DND-41 (cell line): ENCODE measurements at regions not wholly inside any gene's neighbourhood (a gene's known extent, or its start where the extent isn't known, plus 50 kb on each side); places are given as distances from the start of the nearest gene placed in this dataset.

Source experiments
- ATAC-seq: fragments of 200-7000 bp; cut with Tn5 transposase; 3 replicates; pipeline ENCODE4 v1.9.1; 2021; ENCODE audit warnings: low read depth; ENCODE audit not compliant: insufficient read depth
- DNase-seq: peaks from one replicate; pipeline ENCODE4 v3.0.0-alpha.2; 2020
- H2AFZ ChIP-seq: 2 replicates; pipeline ENCODE4 v1.6.0; 2012; ENCODE audit warnings: low read depth, low read length
- H3K27ac ChIP-seq: 2 replicates; pipeline ENCODE4 v1.5.1; 2012; ENCODE audit warnings: low read length, inconsistent platforms
- H3K27me3 ChIP-seq: fragments of 200-600 bp; sonication (generic); 2 replicates; pipeline ENCODE4 v1.6.0; 2012; ENCODE audit warnings: low read length, mild to moderate bottlenecking, inconsistent platforms; ENCODE audit not compliant: insufficient read depth, poor library complexity
- H3K36me3 ChIP-seq: 2 replicates; pipeline ENCODE4 v1.5.1; 2012; ENCODE audit warnings: low read length, inconsistent platforms; ENCODE audit not compliant: insufficient read depth
- H3K4me1 ChIP-seq: 2 replicates; pipeline ENCODE4 v1.5.1; 2012; ENCODE audit warnings: mild to moderate bottlenecking, low read length; ENCODE audit not compliant: insufficient read depth
- H3K4me2 ChIP-seq: 2 replicates; pipeline ENCODE4 v1.6.0; 2012; ENCODE audit warnings: mild to moderate bottlenecking, moderate library complexity, low read length, inconsistent platforms; ENCODE audit not compliant: insufficient read depth
- H3K4me3 ChIP-seq, 2 experiments: fragments of 200-600 bp in 1 of 2; shearing (Covaris generic) in 1 of 2; 2 replicates each; pipeline ENCODE4 v1.5.1; 2012 to 2016; ENCODE audit warnings: inconsistent platforms in 2 of 2, low read length in 2 of 2, mild to moderate bottlenecking in 2 of 2, low read depth in 1 of 2, moderate library complexity in 1 of 2
- H3K79me2 ChIP-seq: 2 replicates; pipeline ENCODE4 v1.6.0; 2012; ENCODE audit warnings: low read length, inconsistent platforms; ENCODE audit not compliant: insufficient read depth
- H3K9ac ChIP-seq: 2 replicates; pipeline ENCODE4 v1.6.0; 2012; ENCODE audit warnings: low read depth, mild to moderate bottlenecking, inconsistent platforms, low read length, moderate library complexity
- H3K9me3 ChIP-seq: 2 replicates; pipeline ENCODE4 v1.5.1; 2012; ENCODE audit warnings: low read length, moderate library complexity, mild to moderate bottlenecking, inconsistent platforms; ENCODE audit not compliant: insufficient read depth, severe bottlenecking
- H4K20me1 ChIP-seq: 2 replicates; pipeline ENCODE4 v1.6.0; 2012; ENCODE audit warnings: low read length; ENCODE audit not compliant: insufficient read depth
- CTCF ChIP-seq: IDR thresholded peaks from 2 replicates; pipeline ENCODE4 v1.5.1; 2012; ENCODE audit warnings: borderline replicate concordance, low read length, moderate library complexity, mild to moderate bottlenecking; ENCODE audit not compliant: poor library complexity, severe bottlenecking; ENCODE audit errors: extremely low read depth
- EZH2 ChIP-seq: IDR thresholded peaks from 3 replicates; pipeline ENCODE4 v1.6.1; 2012; ENCODE audit warnings: borderline replicate concordance, low read depth, mild to moderate bottlenecking, moderate library complexity, low read length, inconsistent platforms; ENCODE audit not compliant: severe bottlenecking

GRCh38 chr11:16610738-16611388 is 127.6 kb upstream of the C11orf58 start:
- peaks cover 3% of the 10 kb centered on the region for H3K27me3 ChIP-seq

GRCh38 chr11:16610213-16610737 is 128.2 kb upstream of the C11orf58 start:
- DNase-seq (no peak), ATAC-seq (no peak)
- no peaks in the 10 kb centered on the region for H4K20me1 ChIP-seq
- H3K27me3 ChIP-seq: peaks cover 3% of the 10 kb centered on the region
- no peaks in the 10 kb centered on the region for H3K9me3 ChIP-seq
- H3K36me3 ChIP-seq: no peaks in the 10 kb centered on the region
- no peaks in the 10 kb centered on the region for H3K79me2 ChIP-seq
- no peak overlapping the region for H3K9ac ChIP-seq
- H3K4me1 ChIP-seq: no peaks in the 10 kb centered on the region
- H3K27ac ChIP-seq: no peak overlapping the region
- H3K4me2 ChIP-seq: no peak overlapping the region
- TF ChIP-seq CTCF (no peak), EZH2 (no peak)
- no peak overlapping the region for H3K4me3 ChIP-seq
- no peak overlapping the region for H2AFZ ChIP-seq

More at GRCh38 chr11:16610738-16611388, 127.6 kb upstream of the C11orf58 start:
- Histone ChIP-seq H3K4me3 (no peak overlapping the region), H3K9ac (no peak overlapping the region), H2AFZ (no peak overlapping the region), H3K27ac (no peak overlapping the region), H4K20me1 (no peaks in the 10 kb centered on the region), H3K79me2 (no peaks in the 10 kb centered on the region), H3K9me3 (no peaks in the 10 kb centered on the region), H3K4me2 (no peak overlapping the region), H3K36me3 (no peaks in the 10 kb centered on the region), H3K4me1 (no peaks in the 10 kb centered on the region)
- ATAC-seq (no peak), DNase-seq (no peak)
- no peak for TF ChIP-seq CTCF
- no peak for TF ChIP-seq EZH2

GRCh38 chr11:16609769-16610168 is 128.7 kb upstream of the C11orf58 start:
- no peak for ATAC-seq
- TF ChIP-seq EZH2: no peak
- no peak for TF ChIP-seq CTCF
- Histone ChIP-seq H3K27ac (no peak overlapping the region), H3K4me1 (no peaks in the 10 kb centered on the region), H3K4me3 (no peak overlapping the region), H3K36me3 (no peaks in the 10 kb centered on the region), H3K9me3 (no peaks in the 10 kb centered on the region), H4K20me1 (no peaks in the 10 kb centered on the region), H3K9ac (no peak overlapping the region), H2AFZ (no peak overlapping the region), H3K79me2 (no peaks in the 10 kb centered on the region), H3K4me2 (no peak overlapping the region), H3K27me3 (peaks cover 3% of the 10 kb centered on the region)
- no peak for DNase-seq
